GM18511 (cell line): ENCODE measurements at regions not wholly inside any gene's neighbourhood (a gene's known extent, or its start where the extent isn't known, plus 50 kb on each side); places are given as distances from the start of the nearest gene placed in this dataset.
"Not testable (repeated sequence)": the region's sequence is repeated elsewhere in the genome, so short reads cannot be mapped to it uniquely, and the experiment has no call there.

Experiments used
- ATAC-seq: cut with Tn5 transposase; IDR thresholded peaks from one replicate; pipeline ENCODE4 v1.9.1; 2021; ENCODE audit warnings: mild to moderate bottlenecking, moderate library complexity; ENCODE audit not compliant: unreplicated experiment

- no peak for ATAC-seq
Measured at GRCh38 chr12:33817713-33818112, 204.6 kb upstream of the ALG10 start.

GRCh38 chr12:33818313-33818712 lies 204.0 kb upstream of the ALG10 start:
- no peak for ATAC-seq

GRCh38 chr12:33825442-33825841 lies 196.9 kb upstream of the ALG10 start:
- no peak for ATAC-seq

- ATAC-seq, result no peak
Measured at GRCh38 chr12:33825986-33826602, 196.2 kb upstream of the ALG10 start.

- ATAC-seq, result no peak
Measured at GRCh38 chr12:33828326-33828725, 194.0 kb upstream of the ALG10 start.

- ATAC-seq, result no peak
Measured at GRCh38 chr12:33830070-33830469, 192.2 kb upstream of the ALG10 start.

- no peak for ATAC-seq
Measured at GRCh38 chr12:33832900-33833299, 189.4 kb upstream of the ALG10 start.

GRCh38 chr12:33834672-33835071 lies 187.6 kb upstream of the ALG10 start:
- no peak for ATAC-seq

- ATAC-seq, result no peak
Measured at GRCh38 chr12:33876618-33877017, 145.7 kb upstream of the ALG10 start.

GRCh38 chr12:33892425-33892824 lies 129.9 kb upstream of the ALG10 start:
- no peak for ATAC-seq

- ATAC-seq, result not testable (repeated sequence)
Measured at GRCh38 chr12:33920460-33920859, 101.8 kb upstream of the ALG10 start.

- no peak for ATAC-seq
Measured at GRCh38 chr12:33926095-33926494, 96.2 kb upstream of the ALG10 start.

GRCh38 chr12:33937669-33938068 lies 84.6 kb upstream of the ALG10 start:
- not testable (repeated sequence) for ATAC-seq

- ATAC-seq, result no peak
Measured at GRCh38 chr12:33942172-33942571, 80.1 kb upstream of the ALG10 start.

GRCh38 chr12:33944703-33945437 lies 77.4 kb upstream of the ALG10 start:
- no peak for ATAC-seq

GRCh38 chr12:33945438-33945784 lies 76.9 kb upstream of the ALG10 start:
- no peak for ATAC-seq

GRCh38 chr12:33966219-33966618 lies 56.1 kb upstream of the ALG10 start:
- ATAC-seq, result not testable (repeated sequence)

- ATAC-seq, result no peak
Measured at GRCh38 chr12:33967760-33968159, 54.5 kb upstream of the ALG10 start.
